HG02870 (cell line): ENCODE measurements at regions not wholly inside any gene's neighbourhood (a gene's known extent, or its start where the extent isn't known, plus 50 kb on each side); places are given as distances from the start of the nearest gene placed in this dataset.
"Not testable (repeated sequence)": the region's sequence is repeated elsewhere in the genome, so short reads cannot be mapped to it uniquely, and the experiment has no call there.

Experiments
- ATAC-seq: cut with Tn5 transposase; IDR thresholded peaks from one replicate; pipeline ENCODE4 v1.9.1; 2021; ENCODE audit warnings: mild to moderate bottlenecking, moderate library complexity; ENCODE audit not compliant: unreplicated experiment

DNA sequence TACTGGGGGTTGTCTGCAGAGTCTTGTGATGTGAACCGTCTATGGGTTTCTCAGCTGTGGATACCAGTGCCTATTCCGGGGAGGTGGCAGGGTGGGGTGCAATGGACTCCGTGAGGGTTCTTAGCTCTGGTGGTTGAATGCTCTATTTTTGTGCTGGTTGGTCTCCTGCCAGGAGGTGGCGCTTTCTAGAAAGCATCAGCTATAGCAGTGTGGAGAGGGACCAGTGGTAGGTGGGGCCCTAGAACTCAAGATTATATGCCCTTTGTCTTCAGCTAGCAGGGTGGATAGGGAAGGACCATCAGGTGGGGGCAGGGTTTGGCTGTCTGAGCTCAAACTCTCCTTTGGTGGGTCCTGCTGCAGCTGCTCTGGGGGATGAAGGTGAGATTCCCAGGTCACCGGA lies 127.3 kb upstream of the PLD5 start:
- no peak for ATAC-seq

DNA sequence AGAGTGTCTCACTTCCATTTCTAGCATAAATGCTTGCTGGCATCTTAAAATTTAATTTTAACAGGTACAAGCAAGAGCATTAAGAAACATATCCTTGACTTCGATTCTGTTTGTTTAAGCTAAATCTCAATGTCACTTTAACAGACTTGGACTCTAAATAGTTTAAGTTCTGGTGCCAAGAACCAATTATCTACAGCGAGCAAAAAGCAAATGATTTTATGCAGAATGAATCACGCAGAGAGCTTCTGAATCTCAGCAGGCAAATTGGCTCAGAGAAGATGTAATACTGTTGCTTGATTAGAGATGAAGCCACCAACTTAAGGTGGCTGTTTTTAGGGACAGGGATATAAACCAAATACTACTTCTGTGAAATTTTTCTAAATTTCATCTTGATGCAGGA lies 117.0 kb upstream of the PLD5 start:
- ATAC-seq: no peak

DNA sequence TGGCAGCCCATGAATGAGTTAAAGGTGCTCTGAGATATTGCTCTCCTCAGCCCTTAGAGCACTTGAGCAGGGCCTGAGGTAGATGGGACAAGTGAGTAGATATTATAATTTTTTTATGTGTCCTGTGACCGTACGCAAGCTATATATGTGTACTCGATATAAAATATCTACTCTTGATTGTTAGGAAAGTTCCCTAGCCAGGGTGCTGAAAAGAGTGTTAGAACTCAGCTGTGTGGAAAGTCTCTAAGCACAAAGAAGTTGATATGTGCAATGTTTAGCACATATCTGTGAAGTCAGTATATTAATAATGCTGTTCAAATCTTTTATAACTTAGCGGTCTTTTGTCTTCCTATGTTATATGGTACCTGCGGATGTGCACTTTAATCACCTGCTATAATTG lies 114.6 kb upstream of the PLD5 start:
- no peak for ATAC-seq

DNA sequence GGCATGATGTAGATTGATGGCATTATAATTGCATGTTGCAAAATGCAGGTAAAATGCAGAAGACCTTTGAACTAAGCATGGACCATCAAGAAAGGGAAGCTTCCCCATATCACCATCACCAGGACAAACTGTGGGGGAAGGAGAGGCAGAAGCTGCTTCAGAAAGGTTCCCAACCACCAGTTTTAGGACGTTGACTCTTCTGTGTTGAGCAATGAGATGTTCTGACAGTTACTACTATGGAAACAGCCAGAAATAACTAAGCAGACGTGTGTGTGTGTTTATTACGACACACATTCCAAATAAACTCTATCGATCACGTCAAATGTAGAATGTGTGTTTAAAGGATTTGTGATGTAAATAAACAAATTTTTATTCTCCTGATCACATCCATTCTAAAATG lies 110.2 kb upstream of the PLD5 start:
- no peak for ATAC-seq

DNA sequence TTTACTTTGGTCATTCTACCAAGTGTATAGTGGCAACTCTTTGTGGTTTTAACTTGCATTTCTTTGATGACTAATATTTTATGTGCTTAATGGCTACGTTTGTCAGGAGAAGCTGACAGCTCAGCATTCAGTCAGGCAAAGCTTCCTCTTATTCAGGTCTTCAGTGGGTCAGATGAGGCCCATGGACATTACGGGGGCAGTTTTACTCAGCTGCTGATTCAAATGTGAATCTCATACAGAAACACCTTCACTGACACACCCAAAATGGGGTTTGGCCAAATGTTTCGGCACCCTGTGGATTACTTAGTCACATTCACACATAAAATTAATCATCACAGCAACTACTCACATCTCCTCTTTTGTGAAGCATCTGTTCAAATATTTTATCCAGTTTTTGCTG lies 104.9 kb upstream of the PLD5 start:
- ATAC-seq: no peak

DNA sequence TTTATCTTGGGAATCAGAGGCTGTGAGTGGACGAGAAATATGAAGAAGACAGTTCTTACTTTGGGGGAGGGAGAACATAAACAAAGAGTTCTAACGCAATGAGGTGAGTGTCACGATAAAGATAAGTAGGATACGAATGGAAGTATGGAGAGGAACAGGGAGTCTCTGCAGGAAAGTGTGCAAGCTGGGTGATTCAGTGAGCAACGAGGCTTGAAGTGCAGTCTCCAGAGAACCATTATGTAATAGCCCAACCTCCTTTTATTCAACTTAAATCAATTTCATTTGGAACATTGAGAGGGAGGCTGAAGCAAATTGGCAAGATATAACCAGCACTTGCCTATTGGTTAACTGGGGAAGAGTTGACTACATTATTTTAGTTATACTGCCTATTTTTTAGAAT lies 99.3 kb upstream of the PLD5 start:
- no peak for ATAC-seq

DNA sequence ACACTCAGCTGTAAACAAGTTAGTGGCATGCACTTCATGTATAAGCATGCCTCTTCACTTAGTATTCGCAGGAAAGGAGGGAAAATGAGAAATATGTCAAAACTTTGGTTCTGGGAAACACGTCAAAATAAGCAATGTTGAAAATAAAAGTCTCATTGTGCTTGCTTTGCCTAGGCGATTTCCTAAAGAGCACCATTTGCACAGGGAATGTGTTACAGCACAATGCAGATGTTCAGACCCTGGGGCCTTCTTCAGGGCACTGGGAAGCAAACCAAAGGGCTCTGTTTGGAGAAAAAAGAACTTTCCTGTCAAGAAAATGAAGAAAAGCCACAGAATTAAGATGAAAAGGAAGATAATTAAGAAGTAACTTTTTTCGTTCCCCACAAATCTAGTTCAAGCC lies 98.6 kb upstream of the PLD5 start:
- no peak for ATAC-seq

DNA sequence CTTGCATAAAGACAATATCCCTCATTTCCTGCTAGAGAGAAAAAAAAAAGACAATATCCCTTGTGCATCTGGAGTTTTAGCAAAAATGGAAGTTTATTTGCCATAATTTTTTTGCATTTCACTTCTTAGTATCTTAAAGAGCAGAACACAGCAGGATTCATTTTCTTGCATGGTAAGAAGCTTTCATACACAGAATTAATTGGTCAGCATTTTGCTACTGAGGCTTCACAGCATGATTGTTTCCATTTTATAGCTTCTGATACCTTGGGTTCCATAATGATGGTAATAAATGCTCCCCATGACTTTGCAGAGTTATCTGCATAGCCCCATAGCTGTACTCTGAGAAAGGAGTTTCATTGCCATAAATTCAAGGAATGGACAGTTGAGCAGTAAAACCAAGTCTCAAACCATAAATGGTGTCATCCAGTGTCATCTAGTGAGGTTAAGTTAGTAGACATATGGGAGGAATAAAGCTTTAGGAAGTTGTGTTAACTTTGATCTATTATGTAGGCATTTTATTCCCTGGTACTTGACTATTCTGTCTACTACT lies 88.8 kb upstream of the PLD5 start:
- ATAC-seq: no peak

DNA sequence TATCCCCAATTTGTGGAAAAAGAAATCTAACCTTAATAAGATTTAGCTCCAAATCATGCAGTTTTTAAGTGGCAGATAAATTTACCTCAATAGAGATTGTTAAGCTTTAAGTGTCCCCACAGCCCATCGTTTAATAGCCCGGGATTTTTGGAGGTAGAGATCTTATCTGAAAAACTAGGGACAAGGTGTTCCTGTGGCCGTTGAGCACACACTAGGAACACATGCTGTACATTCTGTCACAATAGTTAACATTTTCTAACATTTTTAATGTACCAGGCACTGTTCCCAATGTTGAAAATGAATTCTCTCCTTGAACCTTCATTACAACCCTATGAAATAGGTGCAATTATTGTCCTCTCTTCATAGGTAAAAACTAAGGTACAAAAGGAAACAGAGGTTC lies 85.7 kb upstream of the PLD5 start:
- no peak for ATAC-seq

DNA sequence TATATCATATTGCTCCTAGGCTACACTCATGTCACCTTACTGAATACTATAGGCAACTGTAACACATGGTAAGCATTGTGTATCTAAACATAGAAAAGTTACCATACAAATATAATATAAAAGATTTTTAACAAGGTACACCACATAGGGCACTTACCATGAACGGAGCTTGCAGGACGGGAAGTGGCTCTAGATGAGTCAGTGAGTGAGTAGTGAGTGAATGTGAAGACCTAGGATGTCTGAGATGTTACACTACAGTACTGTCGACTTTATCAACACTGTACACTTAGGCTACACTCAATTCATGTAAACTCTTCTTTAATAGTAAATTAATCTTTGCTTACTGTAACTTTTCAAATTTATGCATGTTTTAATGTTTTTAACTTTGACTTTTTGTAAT lies 81.0 kb upstream of the PLD5 start:
- no peak for ATAC-seq

DNA sequence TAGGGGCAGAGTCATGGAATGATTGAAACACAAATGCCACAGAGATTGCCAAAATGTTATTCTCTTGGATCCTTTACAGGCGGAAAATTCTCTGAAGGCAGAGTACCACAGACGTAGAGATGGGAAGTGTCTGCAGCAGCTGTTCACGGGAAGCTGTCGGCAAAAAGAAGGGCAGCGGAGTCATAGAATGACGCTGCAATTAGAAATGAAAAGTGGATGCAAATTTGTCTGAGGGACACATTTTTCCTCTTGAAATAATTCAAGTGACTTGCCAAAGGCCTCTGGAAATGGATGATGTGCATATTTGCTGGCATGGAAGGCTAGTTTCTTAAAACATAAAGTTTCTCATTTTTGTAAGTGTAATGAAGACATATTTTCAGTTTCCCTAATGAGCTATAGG lies 77.5 kb upstream of the PLD5 start:
- ATAC-seq: no peak

DNA sequence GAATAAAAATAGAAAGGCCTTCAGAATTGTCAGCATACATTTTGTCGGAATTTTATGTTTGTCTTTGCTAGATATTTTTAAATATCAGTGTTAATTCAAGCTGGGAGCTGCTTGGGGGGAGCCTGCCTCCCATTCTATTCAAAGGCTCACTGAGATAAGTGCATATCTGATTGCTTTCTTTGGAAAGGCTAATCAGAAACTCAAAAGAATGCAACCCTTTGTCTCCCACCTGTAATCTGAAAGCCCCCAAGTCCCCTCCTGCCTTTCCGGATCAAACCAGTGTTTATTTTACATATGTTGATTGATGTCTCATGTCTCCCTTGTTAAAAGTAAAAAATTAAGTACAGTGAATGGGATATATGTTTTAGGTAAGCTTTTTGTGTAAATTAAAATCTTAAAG lies 69.3 kb upstream of the PLD5 start:
- ATAC-seq: not testable (repeated sequence)

DNA sequence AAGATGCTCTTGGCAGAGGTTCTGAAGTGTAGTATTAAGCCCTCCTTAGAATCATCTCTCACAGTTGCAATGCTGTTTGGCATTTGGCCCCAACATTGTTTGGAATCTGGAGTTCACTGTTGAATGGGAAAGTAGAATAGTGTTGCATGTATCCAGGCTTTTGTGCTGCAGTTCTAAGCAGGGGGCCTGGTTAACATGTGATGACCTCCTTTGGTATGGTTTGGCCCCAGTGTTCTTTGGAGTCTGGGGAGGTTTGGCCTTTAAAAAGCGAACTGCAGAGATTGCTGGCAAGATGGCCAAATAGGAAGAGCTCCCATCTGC lies 61.8 kb upstream of the PLD5 start:
- no peak for ATAC-seq

DNA sequence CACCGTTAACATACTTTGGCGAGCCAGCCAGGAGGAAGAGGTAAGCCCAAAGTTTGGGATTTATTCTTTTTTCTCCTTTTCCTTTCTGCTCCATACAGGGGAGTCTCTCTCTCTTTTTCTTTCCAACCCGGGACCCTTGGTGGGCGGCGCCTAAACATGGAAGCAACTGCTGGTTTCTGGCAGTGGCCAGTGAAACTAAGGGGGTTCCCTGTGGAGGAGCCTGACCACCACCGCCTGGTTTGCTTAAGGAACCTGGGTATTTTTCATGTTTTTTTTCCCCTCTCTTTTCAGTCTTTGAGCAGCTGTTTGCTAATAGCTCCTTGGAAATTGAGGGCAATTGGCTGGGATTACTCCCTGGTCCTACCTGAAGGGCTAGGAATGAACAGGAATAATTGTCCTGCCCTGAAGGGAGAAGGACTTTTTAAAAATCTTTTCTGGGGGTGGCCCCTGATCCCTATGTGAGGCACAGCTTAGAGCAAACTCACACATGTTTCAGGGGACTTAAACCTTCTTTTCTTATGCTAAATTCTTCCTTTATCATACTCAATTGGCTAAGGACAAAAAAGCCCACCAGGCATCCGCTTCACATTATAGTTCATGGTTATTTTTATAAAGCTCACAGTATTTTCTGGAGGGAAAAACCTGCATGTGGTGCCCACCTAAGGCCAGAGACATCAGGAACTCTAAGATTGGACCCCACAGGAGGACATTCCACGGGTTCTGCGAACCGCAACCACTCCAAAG lies 61.3 kb upstream of the PLD5 start:
- ATAC-seq: no peak

DNA sequence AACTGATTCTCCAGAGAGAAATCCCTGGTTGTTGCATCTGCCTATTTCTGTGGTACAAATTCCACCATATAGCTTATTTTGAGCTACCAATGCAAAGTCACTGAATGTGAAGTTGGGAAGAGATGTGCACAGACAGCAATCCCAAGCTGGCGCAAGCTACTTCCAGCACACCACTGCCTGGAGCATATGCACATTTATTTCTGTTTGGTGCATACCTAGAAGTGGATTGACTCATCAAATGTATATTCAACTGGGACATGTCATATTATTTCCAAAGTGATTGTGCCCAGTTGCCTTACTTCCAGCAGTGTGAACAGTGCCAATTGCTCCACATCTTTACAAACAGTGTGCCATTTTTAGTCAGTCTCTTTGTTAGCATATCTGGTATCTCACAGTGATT lies 58.2 kb upstream of the PLD5 start:
- no peak for ATAC-seq

DNA sequence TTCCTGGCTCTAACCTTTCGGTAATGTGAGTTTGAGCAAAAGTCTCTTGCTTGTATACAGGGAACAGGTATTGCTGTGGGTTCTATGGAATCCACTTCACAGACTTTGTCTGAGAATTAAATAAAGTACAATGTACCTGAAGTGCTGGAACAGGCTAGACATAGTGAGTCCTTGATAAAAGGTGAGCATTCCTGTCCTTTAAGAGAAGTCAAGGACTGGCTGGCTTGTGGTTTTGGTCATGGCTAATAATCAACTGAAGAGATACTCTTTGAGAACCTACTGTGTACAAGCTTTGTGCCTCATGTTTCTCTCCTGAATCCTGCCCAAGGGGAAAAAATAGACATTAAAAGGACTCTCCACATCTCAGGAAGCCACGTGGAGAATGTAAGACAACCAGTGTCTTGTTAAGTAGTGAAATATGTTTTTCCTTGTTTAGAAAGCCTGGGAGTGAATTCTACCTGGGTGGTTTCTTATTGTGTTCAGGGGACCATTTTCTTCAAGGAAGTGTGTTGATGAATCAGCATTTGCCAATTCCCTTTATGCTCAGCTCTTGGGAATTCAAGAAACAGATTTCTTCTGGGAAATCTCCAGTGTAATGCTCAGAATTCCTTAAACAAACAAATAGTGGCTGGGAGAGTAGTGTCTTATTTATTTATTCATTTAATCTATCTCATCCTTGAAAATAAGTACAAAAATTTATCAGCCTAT lies 55.2 kb upstream of the PLD5 start:
- no peak for ATAC-seq
